ENCODE measurements at regions not wholly inside any gene's neighbourhood (a gene's known extent, or its start where the extent isn't known, plus 50 kb on each side); places are given as distances from the start of the nearest gene placed in this dataset.

DNA sequence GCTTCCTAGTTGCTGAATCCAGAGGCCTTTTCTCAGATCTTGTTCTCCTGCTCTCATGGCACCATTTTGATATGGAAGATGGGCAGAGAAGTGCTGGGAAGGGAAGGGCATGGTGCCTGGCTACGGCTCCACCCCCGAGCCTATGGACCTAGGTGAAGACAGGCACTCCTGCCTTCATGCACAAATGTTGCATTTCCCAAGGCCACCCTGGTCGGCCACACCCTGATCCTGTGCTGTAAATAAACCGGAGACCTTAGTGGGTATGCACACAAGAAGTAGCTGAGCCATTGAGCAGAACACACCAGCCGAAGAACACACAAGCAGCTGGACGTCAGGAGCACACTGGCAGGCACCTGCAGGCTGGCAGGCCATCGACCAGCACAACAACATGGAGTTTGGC, 261.6 kb downstream of the SHQ1 start:
- no peak for FAIRE-seq

DNA sequence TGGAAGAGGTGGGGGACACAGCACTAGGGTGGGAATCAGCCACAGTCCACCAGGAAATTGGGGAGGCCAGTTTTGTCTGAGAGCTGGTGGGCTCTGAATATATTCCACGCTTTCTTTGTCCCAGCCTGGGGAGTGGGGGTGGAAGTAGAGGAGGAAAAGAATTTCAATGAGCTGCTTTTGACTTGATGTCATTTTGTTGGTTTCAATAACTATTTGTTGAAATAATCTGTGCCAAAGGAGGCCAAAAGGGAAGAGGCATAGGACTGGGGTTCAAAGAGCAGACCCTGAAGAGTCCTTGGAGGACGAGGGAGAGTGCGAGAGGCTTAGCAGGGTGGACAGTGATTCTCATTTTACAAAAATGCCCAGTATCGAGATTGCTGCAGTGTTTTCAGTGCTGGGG, 262.3 kb downstream of the SHQ1 start:
- FAIRE-seq, result no peak

DNA sequence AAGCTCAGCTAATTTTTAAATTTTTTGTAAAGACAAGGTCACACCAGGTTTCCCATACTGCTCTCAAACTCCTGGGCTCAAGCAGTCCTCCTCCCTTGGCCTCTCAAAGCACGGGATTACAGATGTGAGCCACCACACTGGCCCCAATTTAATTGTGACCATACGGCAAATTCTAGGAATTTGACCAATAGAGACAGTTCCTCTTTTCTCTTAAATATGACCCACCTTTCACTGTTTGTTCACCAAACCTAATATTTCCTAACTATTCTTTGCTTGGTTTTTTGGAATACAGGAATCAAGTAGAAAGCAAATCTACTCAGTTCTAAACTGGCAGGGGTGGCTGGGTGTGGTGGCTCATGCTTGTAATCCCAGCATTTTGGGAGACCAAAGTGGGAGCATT, 264.0 kb downstream of the SHQ1 start:
- no peak for FAIRE-seq

DNA sequence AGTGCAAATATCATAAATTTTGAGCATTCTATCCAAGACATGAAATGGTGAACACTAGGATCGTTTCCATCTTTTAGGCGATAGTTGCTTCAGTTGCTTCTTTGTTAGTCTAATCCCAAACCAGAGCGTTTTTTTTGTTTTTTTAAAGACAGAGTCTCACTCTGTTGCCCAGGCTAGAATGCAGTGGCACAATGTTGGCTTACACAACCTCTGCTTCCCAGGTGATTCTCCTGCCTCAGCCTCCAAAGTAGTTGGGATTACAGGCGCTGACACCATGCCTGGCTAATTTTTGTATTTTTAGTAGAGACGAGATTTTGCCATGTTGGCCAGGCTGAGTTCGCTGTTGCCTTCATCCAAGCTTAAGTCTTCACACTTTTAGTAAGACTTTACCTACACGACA, 265.3 kb downstream of the SHQ1 start:
- FAIRE-seq, result no peak

DNA sequence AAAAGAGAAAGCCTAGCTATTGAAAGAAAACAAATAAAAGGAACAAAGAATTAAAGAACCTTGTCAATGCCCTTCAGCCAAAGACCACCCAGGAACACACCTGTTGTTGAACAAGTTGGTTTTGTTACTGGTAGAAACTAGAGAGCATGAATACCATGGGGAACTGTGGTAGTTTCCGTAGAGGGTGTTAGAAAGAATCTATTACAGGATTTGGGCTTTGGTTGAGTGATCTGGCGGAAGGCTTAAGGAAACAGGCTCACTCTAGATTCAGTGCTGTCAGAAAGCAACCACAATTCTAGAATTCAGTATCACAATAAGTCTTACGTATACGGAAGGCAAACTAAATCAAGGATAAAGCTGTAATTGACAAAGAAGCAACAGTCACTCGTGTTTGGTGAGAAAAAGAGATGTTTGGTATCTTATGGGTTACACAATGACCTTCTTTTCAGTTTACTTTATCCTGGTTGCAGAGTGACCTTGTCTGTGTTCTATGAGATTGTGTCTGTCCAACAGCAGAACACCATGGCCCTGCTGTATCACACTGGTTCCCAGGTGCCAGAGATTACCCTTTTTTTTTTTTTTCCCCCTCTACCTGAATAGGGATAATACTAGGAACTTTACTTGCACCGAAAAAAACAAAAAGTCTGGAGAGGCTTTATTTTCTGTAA, 265.9 kb downstream of the SHQ1 start:
- FAIRE-seq, result no peak

DNA sequence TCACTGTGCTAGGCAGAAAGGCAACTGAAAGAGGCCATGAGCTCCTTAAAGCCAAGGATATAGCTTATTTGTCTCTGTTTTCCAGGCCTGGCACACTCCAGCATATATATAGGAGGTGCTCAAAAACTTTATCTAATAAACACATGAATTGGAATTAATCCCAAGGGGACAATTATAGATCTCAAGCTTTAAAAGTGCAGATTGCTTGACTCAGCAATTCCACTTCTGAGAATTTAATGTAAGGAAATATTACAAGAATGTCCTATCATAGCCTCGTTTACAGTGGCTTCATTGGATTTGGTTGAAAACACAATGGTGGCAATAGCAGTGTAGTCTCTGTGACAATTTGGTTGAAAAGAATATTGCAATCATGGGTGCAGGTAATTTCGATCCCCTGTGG, 267.3 kb downstream of the SHQ1 start:
- no peak for FAIRE-seq

DNA sequence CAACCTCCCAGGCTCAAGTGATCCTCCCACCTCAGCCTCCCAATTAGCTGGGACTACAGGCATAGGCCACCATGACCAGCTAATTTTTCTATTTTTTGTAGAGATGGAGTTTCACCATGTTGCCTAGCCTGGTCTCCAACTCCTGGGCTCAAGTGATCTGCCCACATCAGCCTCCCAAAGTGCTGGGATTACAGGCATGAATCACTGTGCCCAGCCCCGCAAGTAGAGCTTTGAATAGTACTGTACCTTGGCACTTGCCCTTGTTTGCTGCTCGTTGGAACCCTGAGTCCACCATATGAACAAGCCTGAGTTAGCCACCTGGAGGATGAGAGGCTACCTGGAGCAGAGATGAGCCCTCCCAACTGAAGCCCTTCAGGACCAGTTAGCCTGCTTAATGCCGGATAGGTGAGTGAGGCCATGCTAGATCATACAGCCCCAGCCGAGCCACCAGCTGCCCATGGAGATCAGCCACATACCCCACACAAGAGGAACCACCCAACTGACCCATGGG, 267.9 kb downstream of the SHQ1 start:
- no peak for FAIRE-seq

DNA sequence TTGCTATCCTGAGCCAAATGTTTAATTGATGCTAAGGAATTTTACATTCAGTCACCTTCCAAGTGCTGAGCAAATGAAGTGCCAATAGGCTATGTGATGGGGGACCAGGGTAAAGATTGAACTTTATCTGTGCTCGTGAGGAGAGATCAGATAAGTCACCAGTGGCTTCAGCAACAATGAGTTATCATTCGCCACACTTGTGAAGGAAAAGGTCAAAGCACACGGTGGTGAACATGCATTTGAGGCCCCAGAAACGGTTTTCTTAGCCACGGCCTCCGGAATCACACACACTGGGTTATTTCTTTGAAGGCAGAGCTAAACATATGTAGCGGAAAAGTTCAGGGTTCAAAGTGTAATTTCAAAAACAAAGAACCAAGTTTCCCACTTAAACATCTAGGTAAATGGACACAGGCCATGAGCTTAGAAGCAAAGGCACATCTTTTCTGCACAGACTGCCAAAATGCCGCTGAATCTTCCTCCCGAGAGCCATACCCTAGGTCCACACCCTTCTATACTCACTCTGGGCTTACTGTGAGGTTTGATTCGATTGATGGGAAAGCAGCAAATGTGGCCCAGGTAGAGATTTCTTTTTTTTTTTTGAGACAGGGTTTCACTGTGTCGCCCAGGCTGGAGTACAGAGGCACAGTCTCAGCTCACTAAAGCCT, 268.5 kb downstream of the SHQ1 start:
- no peak for FAIRE-seq

DNA sequence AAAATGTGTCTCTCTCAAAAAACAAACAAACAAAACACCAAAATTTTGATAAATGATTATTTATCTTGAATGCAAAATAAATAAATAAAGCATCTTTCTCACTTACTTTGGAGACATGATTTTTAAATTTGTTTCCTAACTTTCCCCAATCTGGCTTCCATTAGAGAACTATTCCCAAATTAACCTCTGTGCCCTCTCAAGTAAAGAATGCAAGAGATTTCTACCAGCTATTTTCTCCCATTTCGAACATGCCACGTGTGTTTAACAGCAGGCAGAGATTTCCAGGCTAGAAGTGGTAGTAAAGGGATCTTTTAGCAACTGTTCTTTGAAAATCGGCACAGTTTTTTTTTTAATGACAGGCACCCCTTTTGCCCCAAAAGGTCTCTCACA, 269.1 kb downstream of the SHQ1 start:
- no peak for FAIRE-seq

DNA sequence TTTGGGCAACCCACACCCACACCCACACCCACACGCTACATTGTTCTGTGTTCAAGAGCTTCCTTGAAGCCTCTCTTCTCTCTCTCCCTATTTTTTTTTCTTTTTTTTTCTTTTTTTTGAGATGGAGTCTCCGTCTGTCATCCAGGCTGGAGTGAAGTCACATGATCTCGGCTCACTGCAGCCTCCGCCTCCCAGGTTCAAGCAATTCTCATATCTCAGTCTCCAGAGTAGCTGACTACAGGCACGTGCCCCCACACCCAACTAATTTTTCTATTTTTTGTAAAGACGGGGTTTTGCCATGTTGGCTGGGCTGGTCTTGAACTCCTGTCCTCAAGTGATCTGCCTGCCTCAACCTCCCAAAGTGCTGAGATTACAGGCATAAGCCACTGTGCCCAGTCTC, 271.1 kb downstream of the SHQ1 start:
- FAIRE-seq, result no peak

DNA sequence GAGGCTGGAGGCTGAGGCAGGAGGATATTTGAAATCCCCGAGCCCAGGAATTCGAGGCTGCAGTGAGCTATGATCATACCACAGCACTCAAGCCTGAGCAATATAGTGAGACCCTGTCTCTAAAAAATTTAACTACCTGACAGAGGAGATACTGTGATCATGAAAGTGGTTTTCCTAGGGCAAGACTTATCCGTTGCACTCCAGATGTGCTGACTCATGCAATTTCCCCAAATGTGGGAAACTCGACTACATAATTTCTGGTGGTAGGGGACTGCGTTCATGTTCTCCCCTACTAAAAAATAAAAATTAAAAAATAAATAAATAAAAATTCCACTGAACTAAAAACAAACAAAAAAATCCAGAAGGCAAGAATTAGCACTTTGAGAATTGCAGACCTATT, 271.7 kb downstream of the SHQ1 start:
- FAIRE-seq, result no peak

DNA sequence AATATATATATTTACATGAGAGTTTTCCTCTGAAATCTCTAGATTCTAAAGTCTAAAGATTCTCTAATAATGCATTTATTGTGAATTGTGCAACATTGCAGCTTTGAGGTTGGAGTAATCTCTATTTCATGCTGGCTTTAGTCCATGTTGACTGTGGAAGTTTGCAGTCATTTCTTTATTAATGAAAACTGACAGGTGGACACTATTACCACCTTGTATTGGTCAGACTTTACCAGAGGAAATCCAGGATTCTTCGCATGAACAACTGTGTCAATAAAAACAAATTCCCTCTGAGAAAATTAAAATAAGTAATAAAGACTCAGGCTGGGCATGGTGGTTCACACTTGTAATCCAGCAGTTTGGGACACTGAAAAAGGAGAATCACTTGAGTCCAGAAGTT, 274.1 kb downstream of the SHQ1 start:
- FAIRE-seq, result no peak

DNA sequence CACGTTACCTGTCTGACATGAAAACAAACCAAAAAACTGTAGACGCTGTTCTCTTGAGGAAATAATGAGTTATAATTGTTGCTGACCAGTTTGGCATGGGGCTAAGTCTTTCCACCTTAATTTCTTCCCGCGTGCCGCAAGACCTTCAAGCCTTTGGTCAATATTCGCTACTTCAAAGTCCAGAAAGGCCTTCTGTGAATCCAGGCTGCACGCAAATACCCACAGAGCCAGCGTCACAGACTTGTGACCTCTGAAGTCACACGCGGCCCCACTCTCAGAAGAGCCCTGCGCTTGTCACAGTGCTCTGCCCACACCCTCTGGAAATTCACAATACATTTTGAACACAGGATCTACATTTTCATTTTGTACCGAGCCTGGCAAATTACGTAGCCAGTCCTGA, 275.2 kb downstream of the SHQ1 start:
- FAIRE-seq, result no peak

DNA sequence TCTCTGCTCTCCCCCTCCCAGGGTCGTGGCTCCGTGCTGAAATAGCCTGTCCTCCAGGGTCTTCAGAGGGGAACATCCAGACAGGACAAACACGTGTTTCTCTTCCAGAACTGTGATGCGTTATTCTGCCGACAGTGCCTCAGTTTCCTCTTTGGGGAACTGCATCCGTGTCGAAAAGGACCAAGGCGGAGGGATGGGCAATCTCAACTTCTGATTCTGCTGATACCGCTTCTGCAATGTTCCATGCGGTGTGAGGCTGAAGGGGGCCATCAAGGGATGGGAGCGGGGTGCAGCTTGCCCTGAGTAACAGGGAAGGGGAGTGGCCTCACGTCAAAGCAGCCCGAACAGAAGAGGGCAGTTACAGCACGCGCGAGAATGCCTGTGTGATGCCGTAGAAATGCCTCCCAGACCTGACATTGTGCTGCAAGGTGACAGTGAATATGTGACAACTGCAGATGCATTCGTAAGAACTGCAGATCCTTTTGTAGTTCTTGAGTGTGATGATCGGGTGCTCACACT, 275.7 kb downstream of the SHQ1 start:
- no peak for FAIRE-seq

DNA sequence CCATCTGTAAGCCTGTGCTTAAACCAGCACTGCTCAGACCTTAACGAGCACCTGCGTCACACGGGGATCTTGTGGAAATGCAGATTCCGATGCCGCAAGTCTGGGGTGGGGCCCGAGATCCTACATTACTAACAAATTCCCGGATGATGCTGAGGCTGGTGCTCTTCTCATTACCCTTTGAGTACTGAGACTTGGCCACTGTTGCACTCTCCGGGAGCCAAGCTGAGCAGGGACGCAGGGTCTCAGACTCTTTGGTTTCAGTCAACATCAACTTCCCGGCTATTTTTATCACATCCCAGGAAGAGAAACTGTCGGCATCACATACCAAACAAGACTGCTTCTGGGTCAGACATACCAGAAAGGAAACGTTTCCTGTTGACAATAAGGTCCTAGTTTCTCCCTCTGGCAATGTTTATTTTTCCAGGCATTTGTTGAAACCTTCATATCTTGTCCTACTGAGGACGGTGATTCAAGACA, 276.6 kb downstream of the SHQ1 start:
- FAIRE-seq, result no peak

DNA sequence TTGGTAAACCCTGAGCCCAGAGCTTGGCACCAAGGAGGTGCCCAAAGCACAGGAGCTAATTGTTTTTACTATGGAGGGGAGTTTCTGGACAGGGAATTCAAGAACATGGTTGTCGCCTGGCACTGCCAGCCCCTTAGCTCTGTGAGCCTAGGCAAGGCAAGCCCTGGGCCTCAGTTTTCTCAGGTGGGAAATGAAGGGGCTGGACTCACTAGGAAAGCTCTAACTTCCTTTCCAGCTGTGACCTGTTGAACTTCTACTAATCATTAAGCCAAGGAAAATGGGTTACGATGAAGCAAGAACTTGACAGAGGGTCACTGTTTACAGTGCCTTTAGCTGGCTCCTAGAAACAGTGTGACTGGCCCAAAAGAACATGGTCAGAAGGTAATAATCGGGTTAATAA, 277.2 kb downstream of the SHQ1 start:
- no peak for FAIRE-seq

DNA sequence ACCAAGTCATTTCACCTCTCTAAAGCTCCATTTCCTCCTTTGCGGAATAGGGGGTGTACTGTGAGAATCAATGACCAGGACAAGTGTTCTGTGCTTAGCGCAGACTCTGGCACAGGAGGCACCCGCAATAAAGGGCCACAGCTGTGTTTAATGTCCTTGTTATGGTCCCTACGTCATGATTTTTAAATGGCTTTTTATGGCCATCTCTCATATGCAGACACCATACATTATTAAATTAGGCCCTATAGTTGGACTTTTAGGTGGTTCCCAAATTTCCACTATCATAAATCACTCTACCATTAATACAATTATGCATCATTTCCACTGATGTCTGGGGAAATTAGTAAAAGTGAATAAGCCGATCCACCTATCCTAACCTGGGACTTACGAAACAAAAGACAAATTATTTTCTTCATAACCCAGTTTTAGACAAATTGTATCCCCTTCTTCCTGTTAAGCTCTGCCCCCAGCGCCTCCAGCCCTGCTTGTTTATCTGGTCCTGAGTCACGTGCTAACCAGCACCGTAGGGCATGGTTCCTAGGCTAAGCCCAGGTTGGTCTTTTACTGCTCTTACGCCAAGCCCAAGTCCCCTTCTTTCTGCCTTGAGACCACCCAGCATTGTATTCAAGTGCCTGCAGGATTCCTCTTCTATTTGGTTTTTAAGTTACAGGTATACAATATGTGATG, 278.3 kb downstream of the SHQ1 start:
- FAIRE-seq, result no peak

DNA sequence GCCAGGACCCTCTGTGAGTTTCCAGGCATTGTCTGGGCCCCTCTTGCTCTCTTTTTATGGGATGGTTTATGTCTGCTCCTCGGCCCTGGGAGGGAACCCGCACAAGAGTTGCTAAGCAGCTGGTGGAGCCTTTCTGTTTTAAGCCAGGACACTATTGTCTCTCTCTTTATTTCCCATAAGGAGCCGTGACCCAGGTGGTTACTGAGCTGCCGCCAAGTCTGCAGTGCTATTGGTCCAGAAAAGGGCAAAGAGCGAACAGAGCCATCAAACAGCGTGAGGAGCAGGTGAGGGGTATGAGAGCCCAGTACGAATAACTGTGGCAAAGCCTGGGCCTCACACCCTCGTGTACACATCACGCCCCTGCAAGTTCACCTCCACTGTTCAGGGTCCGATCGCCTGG, 280.2 kb downstream of the SHQ1 start:
- FAIRE-seq, result no peak

DNA sequence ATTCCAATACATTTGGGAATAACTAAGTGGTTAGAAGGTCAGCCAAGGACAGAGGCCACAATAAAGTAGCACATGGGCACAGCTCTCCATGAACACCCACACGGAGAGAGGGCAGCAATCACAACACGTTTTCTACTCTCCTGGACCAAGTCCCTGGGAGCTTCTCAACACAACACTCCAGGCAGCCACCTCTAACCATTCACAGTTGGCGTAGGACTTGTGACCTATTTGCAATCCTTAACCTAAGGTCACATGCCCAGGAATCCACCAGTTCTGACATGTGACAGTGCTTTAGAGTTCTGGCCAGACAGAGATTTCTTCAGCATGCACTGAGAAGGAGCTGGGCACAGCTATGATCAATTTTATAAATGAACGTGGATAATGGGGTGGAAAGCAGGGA, 280.8 kb downstream of the SHQ1 start:
- no peak for FAIRE-seq

DNA sequence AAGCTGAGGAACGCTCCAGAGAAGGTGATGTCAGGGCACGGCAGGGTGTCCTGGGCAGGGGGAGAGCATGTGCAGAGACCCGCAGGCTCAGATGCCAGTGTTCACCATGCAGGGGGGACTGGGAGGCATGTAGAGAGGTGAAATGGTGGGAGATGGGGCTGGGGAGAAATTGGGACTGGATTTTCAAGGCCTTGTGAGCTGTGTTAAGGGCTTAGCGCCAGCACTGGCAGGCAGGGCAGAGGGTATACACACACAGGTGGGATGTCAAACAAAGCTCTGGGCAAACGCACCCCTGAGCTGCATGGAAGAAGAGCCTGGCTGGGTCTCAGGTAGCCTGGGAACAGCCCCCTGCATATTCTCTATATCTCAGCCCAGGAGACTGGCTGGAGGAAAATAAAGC, 282.7 kb downstream of the SHQ1 start:
- no peak for FAIRE-seq

DNA sequence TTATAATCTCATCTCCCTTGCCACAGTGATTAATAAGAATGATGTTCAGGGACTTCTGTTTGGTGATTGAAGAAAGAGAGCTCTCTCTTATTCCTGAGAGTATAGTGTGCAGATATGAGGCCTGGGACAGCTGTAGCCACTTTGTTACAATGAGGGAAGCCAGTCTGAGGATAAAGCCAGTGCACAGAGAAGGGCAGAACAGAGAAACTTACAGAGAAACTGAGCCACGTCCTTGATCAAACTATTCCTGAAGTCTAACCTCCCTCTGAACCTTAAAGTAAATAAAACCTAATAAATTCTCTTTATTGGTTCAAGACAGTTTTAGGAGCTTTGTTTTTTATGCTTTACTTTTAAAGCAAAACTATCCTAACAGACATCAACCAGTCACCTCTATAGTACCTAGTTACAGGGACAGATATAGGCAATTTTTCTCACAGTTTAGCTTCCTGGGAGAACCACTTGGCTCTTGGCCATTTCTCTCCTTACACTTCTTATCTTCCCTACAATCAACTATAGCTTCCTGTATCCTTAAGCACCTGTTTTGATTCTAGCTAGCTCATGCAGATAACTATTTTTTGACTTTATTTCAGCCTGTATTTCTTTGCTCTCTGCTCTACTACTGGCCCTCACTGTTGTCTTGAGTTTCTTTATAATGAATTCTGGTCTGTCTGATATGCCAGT, 284.4 kb downstream of the SHQ1 start:
- FAIRE-seq, result no peak

DNA sequence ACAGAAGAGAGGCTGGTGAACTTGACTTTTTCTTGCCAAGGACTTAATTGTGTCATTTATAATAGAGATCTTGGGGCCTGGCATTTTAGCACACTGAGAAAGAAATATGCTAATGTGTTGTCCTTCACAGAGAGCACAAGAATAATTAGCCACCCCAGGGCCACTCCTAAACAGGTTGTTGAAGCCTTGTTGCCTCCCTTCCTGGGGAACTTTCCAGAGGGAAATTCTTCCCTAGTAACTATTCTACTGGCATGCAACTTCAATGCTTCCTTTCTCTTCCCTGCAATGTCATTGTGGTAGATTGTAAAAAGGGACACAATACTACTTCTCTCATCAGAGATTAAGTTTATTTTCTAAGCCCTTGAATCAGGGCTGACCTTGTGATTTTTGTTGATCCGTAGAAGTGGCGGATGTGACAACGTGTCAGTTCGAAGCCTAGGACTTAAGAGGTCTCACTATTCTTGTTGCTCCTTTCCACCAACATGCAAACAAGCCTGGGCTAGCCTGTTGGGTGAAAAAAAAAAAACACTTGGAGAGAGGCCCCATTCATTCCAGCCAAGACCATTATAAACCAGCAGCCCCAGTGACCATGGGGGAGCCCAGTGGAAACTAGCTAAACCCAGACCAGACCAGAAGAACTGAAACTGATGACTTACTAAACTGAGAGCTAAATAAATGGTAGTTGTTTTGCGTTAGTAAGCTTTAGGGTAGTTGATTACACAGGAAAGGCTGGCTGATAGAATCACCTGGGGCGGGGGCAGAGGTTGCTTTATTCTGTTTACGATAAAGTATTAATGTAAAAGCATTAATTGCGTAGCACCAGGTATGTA, 287.2 kb downstream of the SHQ1 start:
- no peak for FAIRE-seq
